PFSK-1 (cell line): ENCODE measurements at regions not wholly inside any gene's neighbourhood (a gene's known extent, or its start where the extent isn't known, plus 50 kb on each side); places are given as distances from the start of the nearest gene placed in this dataset.

Experiments used
- FOXP2 ChIP-seq: optimal IDR thresholded peaks from 2 replicates; pipeline ENCODE3; 2011; ENCODE audit warnings: borderline replicate concordance, control low read depth, inconsistent platforms; ENCODE audit not compliant: insufficient read depth; ENCODE audit errors: extremely low read length, extremely low read depth
- POLR2AphosphoS5 ChIP-seq: IDR thresholded peaks from 2 replicates; pipeline ENCODE4 v1.6.1; 2012; ENCODE audit warnings: low read depth, mild to moderate bottlenecking, control low read depth, low read length, moderate library complexity
- SIN3A ChIP-seq: IDR thresholded peaks from 2 replicates; pipeline ENCODE4 v1.6.1; 2012; ENCODE audit warnings: mild to moderate bottlenecking, low read length, moderate library complexity, borderline replicate concordance; ENCODE audit not compliant: insufficient read depth
- TAF1 ChIP-seq: IDR thresholded peaks from 2 replicates; pipeline ENCODE4 v1.6.1; 2012; ENCODE audit warnings: low read length, control low read depth, borderline replicate concordance; ENCODE audit not compliant: insufficient read depth
- TF ChIP-seq, protein P1 (sequence below), 2 experiments: IDR thresholded peaks; 2 replicates each; pipeline versions ENCODE4 v1.6.1 to v1.8.0; 2011 to 2012; ENCODE audit warnings: low read depth in 2 of 2, low read length in 2 of 2, control low read depth in 1 of 2, inconsistent platforms in 1 of 2, mild to moderate bottlenecking in 1 of 2, moderate library complexity in 1 of 2; ENCODE audit not compliant: insufficient read depth in 1 of 2

GRCh38 chr2:226352941-226353560 lies 446.6 kb downstream of the IRS1 start:
- TF ChIP-seq, protein P1, sequence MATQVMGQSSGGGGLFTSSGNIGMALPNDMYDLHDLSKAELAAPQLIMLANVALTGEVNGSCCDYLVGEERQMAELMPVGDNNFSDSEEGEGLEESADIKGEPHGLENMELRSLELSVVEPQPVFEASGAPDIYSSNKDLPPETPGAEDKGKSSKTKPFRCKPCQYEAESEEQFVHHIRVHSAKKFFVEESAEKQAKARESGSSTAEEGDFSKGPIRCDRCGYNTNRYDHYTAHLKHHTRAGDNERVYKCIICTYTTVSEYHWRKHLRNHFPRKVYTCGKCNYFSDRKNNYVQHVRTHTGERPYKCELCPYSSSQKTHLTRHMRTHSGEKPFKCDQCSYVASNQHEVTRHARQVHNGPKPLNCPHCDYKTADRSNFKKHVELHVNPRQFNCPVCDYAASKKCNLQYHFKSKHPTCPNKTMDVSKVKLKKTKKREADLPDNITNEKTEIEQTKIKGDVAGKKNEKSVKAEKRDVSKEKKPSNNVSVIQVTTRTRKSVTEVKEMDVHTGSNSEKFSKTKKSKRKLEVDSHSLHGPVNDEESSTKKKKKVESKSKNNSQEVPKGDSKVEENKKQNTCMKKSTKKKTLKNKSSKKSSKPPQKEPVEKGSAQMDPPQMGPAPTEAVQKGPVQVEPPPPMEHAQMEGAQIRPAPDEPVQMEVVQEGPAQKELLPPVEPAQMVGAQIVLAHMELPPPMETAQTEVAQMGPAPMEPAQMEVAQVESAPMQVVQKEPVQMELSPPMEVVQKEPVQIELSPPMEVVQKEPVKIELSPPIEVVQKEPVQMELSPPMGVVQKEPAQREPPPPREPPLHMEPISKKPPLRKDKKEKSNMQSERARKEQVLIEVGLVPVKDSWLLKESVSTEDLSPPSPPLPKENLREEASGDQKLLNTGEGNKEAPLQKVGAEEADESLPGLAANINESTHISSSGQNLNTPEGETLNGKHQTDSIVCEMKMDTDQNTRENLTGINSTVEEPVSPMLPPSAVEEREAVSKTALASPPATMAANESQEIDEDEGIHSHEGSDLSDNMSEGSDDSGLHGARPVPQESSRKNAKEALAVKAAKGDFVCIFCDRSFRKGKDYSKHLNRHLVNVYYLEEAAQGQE (IDR thresholded peaks at IDR 0.05; ENCODE audit: insufficient read depth in 1 of 2, low read depth in 2 of 2, low read length in 2 of 2) = no peak
- TF ChIP-seq SIN3A = no peak
- no peak for TF ChIP-seq TAF1
- no peak for TF ChIP-seq FOXP2
- TF ChIP-seq POLR2AphosphoS5 = no peak

- TF ChIP-seq TAF1 = no peak
- TF ChIP-seq POLR2AphosphoS5 = no peak
- no peak for TF ChIP-seq FOXP2
- TF ChIP-seq, protein P1 (IDR thresholded peaks at IDR 0.05; ENCODE audit: insufficient read depth in 1 of 2, low read depth in 2 of 2, low read length in 2 of 2) = no peak
- no peak for TF ChIP-seq SIN3A
Observed at GRCh38 chr2:226351711-226352110, 447.9 kb downstream of the IRS1 start.

- TF ChIP-seq TAF1 = no peak
- TF ChIP-seq, protein P1 (IDR thresholded peaks at IDR 0.05; ENCODE audit: insufficient read depth in 1 of 2, low read depth in 2 of 2, low read length in 2 of 2) = no peak
- TF ChIP-seq SIN3A = no peak
- no peak for TF ChIP-seq POLR2AphosphoS5
- no peak for TF ChIP-seq FOXP2
Observed at GRCh38 chr2:226339616-226340015, 460.0 kb downstream of the IRS1 start.

GRCh38 chr2:226338825-226339224 lies 460.8 kb downstream of the IRS1 start:
- no peak for TF ChIP-seq POLR2AphosphoS5

DNA sequence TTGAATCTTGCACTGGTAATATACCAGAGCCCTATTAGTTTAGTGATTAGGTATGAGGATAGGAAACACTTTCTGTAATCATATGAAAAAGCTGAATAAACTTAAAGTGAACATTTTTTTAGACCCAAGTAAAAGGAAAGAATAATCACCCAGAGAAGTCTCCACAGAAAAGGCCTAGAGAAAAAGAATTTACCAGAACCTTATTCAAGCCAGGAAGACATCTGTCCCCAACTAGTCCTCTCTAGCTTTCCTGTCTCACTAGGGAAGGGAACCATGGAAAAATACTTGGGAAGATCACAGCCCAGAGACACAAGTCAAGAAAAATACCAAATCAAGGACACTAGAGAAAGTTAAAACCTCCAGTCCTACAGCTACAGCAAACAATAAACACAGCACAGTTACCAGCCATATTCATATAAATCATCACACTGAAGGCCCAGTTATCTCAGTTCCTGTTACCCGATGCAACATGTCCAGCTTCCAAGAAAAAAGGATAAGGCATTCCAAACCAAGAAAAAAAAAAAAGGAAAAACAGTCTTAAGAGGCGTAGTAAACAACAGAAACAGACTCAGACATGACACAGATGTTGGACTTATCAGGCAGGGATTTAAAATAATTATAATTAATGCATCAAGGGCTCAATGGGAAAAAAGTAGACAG lies 461.5 kb downstream of the IRS1 start:
- TF ChIP-seq, protein P1 (IDR thresholded peaks at IDR 0.05; ENCODE audit: insufficient read depth in 1 of 2, low read depth in 2 of 2, low read length in 2 of 2) = no peak
- no peak for TF ChIP-seq TAF1
- no peak for TF ChIP-seq POLR2AphosphoS5
- TF ChIP-seq FOXP2 = no peak
- no peak for TF ChIP-seq SIN3A
